ENCODE measurements at regions not wholly inside any gene's neighbourhood (a gene's known extent, or its start where the extent isn't known, plus 50 kb on each side); places are given as distances from the start of the nearest gene placed in this dataset.

DNA sequence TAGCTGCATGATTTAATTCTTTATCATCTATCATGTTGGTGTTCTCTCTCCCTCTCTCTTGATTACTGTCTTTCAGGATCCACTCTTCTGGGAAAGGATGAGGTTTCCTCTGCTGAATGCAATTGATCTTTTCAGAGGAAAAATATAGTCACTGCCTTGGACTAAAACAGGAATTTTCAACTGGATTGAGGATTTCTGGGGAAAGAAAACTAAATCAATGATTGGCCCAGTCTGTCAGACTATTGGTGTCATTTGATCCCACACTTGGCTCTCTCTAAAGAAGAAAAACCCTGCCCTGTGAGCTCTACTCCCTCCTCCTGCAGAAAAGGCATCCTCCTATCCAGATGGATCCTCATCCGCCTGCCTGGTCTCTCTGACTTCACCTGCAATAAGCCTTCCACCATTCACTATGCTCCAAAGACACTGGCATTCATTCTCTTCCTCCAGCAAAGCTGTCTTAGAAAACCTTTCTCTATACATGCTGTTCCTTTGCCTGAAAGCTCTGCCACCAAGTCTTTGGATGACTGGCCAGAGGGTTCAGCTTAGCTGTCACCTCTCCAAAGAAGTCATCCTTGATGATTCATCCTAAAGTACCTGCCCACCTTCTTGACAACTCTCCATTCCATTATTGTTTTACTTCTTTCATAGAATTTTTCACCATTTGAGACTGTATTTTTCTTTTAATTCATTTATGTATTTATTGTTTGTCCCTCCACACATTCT, 127.7 kb upstream of the CAND1 start:
- Histone ChIP-seq H3K9ac (replicated peaks; ENCODE audit: extremely low read depth, insufficient read depth, low read length) (no peak overlapping the region), H3K9me3 (replicated peaks; ENCODE audit: control insufficient read depth, insufficient read depth, low read length) (no peaks in the 10 kb centered on the region), H3K4me2 (ENCODE audit: insufficient read depth, low read length) (no peak overlapping the region), H3K27ac (ENCODE audit: insufficient read depth, low read depth, low read length) (no peak overlapping the region), H3K79me2 (ENCODE audit: control insufficient read depth, insufficient read depth, low read length) (no peaks in the 10 kb centered on the region), H3K27me3 (ENCODE audit: control insufficient read depth in 2 of 2, insufficient read depth in 2 of 2, low read length in 2 of 2) (no peaks in the 10 kb centered on the region), H3K36me3 (ENCODE audit: control insufficient read depth in 2 of 2, extremely low read depth in 1 of 2, insufficient read depth in 2 of 2, low read length in 2 of 2) (no peaks in the 10 kb centered on the region), H3K4me1 (ENCODE audit: control insufficient read depth, extremely low read depth, insufficient read depth, low read length) (no peaks in the 10 kb centered on the region), H3K4me3 (replicated peaks in 1 of 3; ENCODE audit: insufficient read depth in 1 of 3, low read depth in 1 of 3, low read length in 3 of 3) (no peak overlapping the region), H3K9me1 (replicated peaks; ENCODE audit: control insufficient read depth, extremely low read depth, insufficient read depth, low read length) (no peaks in the 10 kb centered on the region), H2AFZ (ENCODE audit: low read depth, low read length) (no peak overlapping the region), H4K20me1 (replicated peaks; ENCODE audit: control insufficient read depth, extremely low read depth, insufficient read depth, low read length) (no peaks in the 10 kb centered on the region)
- intact Hi-C loops (cut with micrococcal nuclease) (no loop called here), dilution Hi-C loops (cut with MboI; ENCODE audit: extremely low pct_ligation_motif_present, low sequenced_read_pairs) (no loop called here)
- TF ChIP-seq, protein P1, sequence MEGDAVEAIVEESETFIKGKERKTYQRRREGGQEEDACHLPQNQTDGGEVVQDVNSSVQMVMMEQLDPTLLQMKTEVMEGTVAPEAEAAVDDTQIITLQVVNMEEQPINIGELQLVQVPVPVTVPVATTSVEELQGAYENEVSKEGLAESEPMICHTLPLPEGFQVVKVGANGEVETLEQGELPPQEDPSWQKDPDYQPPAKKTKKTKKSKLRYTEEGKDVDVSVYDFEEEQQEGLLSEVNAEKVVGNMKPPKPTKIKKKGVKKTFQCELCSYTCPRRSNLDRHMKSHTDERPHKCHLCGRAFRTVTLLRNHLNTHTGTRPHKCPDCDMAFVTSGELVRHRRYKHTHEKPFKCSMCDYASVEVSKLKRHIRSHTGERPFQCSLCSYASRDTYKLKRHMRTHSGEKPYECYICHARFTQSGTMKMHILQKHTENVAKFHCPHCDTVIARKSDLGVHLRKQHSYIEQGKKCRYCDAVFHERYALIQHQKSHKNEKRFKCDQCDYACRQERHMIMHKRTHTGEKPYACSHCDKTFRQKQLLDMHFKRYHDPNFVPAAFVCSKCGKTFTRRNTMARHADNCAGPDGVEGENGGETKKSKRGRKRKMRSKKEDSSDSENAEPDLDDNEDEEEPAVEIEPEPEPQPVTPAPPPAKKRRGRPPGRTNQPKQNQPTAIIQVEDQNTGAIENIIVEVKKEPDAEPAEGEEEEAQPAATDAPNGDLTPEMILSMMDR (IDR thresholded peaks at IDR 0.05; ENCODE audit: extremely low read depth in 1 of 2, insufficient read depth in 1 of 2, low read depth in 1 of 2, low read length in 2 of 2): no peak
- TF ChIP-seq FOS (IDR thresholded peaks at IDR 0.05; ENCODE audit: borderline replicate concordance, insufficient read depth, low read length) (no peak), EZH2 (IDR thresholded peaks at IDR 0.05; ENCODE audit: borderline replicate concordance, low read depth, low read length, severe bottlenecking) (no peak), GATA2 (IDR thresholded peaks at IDR 0.05; ENCODE audit: insufficient read depth, insufficient read length, low read depth, low read length) (no peak), MYC (IDR thresholded peaks at IDR 0.05; ENCODE audit: low read depth, low read length) (no peak), POLR2A (IDR thresholded peaks at IDR 0.05; ENCODE audit: low read depth, low read length) (no peak), JUN (IDR thresholded peaks at IDR 0.05; ENCODE audit: borderline replicate concordance, insufficient read depth, insufficient read length, low read depth) (no peak), POLR2AphosphoS5 (IDR thresholded peaks at IDR 0.05; ENCODE audit: insufficient read depth, low read depth, low read length) (no peak)
- TF ChIP-seq, protein P2, sequence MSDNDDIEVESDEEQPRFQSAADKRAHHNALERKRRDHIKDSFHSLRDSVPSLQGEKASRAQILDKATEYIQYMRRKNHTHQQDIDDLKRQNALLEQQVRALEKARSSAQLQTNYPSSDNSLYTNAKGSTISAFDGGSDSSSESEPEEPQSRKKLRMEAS (IDR thresholded peaks at IDR 0.05; ENCODE audit: insufficient read depth, insufficient read length): no peak
- no peak for DNase-seq (ENCODE audit: low read depth, low spot score)
- CTCF ChIA-PET: interaction anchor here (1.3 kb wide), 1 partner anchor 20 kb away, joined by 4 read pairs; no protein-coding TSS in a partner anchor
- POLR2A ChIA-PET: no interaction called here
- no peak for FAIRE-seq
- no TSS peak for BruUV-seq (replicated peaks)
